Activated CD4-positive, alpha-beta T cell treated with anti-CD3 and anti-CD28 coated beads for 4 hours (primary cell): ENCODE measurements at regions not wholly inside any gene's neighbourhood (a gene's known extent, or its start where the extent isn't known, plus 50 kb on each side); places are given as distances from the start of the nearest gene placed in this dataset.
A peak's percentile ranks its signal among the peaks of the same experiment; 100 is the strongest.

Source experiments
- DNase-seq, 2 donors: peaks; one replicate each; pipeline ENCODE4 v3.0.0-alpha.2; 2020

GRCh38 chr6:14031516-14031915 lies 86.1 kb upstream of the CD83 start:
- DNase-seq = no peak

- no peak for DNase-seq
Measured at GRCh38 chr6:14035071-14035847, 82.3 kb upstream of the CD83 start.

GRCh38 chr6:14035874-14036273 lies 81.7 kb upstream of the CD83 start:
- DNase-seq = no peak

GRCh38 chr6:14036911-14037310 lies 80.7 kb upstream of the CD83 start:
- no peak for DNase-seq

GRCh38 chr6:14037402-14038277 lies 79.9 kb upstream of the CD83 start:
- no peak for DNase-seq

GRCh38 chr6:14038467-14039437 lies 78.8 kb upstream of the CD83 start:
- DNase-seq = no peak

GRCh38 chr6:14040042-14040441 lies 77.5 kb upstream of the CD83 start:
- DNase-seq = no peak

- peak; percentile 23 to 44 for DNase-seq
Measured at GRCh38 chr6:14046476-14047068, 71.0 kb upstream of the CD83 start.

GRCh38 chr6:14047151-14047740 lies 70.3 kb upstream of the CD83 start:
- no peak for DNase-seq

- no peak for DNase-seq
Measured at GRCh38 chr6:14048837-14049236, 68.7 kb upstream of the CD83 start.

GRCh38 chr6:14051355-14051754 lies 66.2 kb upstream of the CD83 start:
- DNase-seq = no peak

- DNase-seq = no peak
Measured at GRCh38 chr6:14053811-14054210, 63.8 kb upstream of the CD83 start.

- no peak for DNase-seq
Measured at GRCh38 chr6:14055541-14055940, 62.0 kb upstream of the CD83 start.

GRCh38 chr6:14058029-14058695 lies 59.4 kb upstream of the CD83 start:
- no peak for DNase-seq

GRCh38 chr6:14058735-14059134 lies 58.8 kb upstream of the CD83 start:
- no peak for DNase-seq

- no peak for DNase-seq
Measured at GRCh38 chr6:14059791-14060436, 57.7 kb upstream of the CD83 start.

- DNase-seq = no peak
Measured at GRCh38 chr6:14060971-14061370, 56.6 kb upstream of the CD83 start.

GRCh38 chr6:14061643-14062042 lies 55.9 kb upstream of the CD83 start:
- no peak for DNase-seq

GRCh38 chr6:14062345-14063029 lies 55.1 kb upstream of the CD83 start:
- DNase-seq = no peak

- DNase-seq = no peak
Measured at GRCh38 chr6:14063756-14064155, 53.8 kb upstream of the CD83 start.
